Esophagus muscularis mucosa (tissue), 3 donors: ENCODE measurements at regions not wholly inside any gene's neighbourhood (a gene's known extent, or its start where the extent isn't known, plus 50 kb on each side); places are given as distances from the start of the nearest gene placed in this dataset.

Experiments
- POLR2A ChIP-seq: fragments of 450-650 bp; IDR thresholded peaks from one replicate; pipeline ENCODE4 v1.6.1; 2017; ENCODE audit warnings: antibody characterized with exemption, moderate library complexity, mild to moderate bottlenecking, low read depth
- POLR2AphosphoS5 ChIP-seq, 2 donors: sonication (generic); formaldehyde crosslinking; IDR thresholded peaks; one replicate each; pipeline ENCODE4 v1.6.1; 2017; ENCODE audit warnings: antibody characterized with exemption in 2 of 2
- TF ChIP-seq, protein P1 (sequence below), 3 experiments: fragments of 200-600 bp in 2 of 3; fragments of 450-650 bp in 1 of 3; sonication (generic) in 2 of 3; IDR thresholded peaks; one replicate each; pipeline ENCODE4 v1.5.1; 2017 to 2019; ENCODE audit warnings: antibody characterized with exemption in 3 of 3, mild to moderate bottlenecking in 2 of 3, moderate library complexity in 1 of 3

GRCh38 chr14:40222996-40223395, 790.8 kb upstream of the FBXO33 start:
- TF ChIP-seq POLR2A (no peak), POLR2AphosphoS5 (IDR thresholded peaks at IDR 0.05) (no peak)
- TF ChIP-seq, protein P1, sequence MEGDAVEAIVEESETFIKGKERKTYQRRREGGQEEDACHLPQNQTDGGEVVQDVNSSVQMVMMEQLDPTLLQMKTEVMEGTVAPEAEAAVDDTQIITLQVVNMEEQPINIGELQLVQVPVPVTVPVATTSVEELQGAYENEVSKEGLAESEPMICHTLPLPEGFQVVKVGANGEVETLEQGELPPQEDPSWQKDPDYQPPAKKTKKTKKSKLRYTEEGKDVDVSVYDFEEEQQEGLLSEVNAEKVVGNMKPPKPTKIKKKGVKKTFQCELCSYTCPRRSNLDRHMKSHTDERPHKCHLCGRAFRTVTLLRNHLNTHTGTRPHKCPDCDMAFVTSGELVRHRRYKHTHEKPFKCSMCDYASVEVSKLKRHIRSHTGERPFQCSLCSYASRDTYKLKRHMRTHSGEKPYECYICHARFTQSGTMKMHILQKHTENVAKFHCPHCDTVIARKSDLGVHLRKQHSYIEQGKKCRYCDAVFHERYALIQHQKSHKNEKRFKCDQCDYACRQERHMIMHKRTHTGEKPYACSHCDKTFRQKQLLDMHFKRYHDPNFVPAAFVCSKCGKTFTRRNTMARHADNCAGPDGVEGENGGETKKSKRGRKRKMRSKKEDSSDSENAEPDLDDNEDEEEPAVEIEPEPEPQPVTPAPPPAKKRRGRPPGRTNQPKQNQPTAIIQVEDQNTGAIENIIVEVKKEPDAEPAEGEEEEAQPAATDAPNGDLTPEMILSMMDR (IDR thresholded peaks at IDR 0.05), result no peak
